ES-I3 (cell line): ENCODE measurements at regions not wholly inside any gene's neighbourhood (a gene's known extent, or its start where the extent isn't known, plus 50 kb on each side); places are given as distances from the start of the nearest gene placed in this dataset.

Experiments used
- H3K36me3 ChIP-seq: 2 replicates; pipeline ENCODE4 v1.6.1; 2013; ENCODE audit warnings: mild to moderate bottlenecking, low read length, control low read depth, moderate library complexity; ENCODE audit not compliant: insufficient read depth
- H3K4me1 ChIP-seq: 2 replicates; pipeline ENCODE4 v1.6.1; 2013; ENCODE audit warnings: mild to moderate bottlenecking, control low read depth, low read length; ENCODE audit not compliant: insufficient read depth
- H3K9ac ChIP-seq: 2 replicates; pipeline ENCODE4 v1.6.1; 2013; ENCODE audit warnings: low read depth, mild to moderate bottlenecking, low read length, moderate library complexity
- H3K9me3 ChIP-seq: 2 replicates; pipeline ENCODE4 v1.6.1; 2013; ENCODE audit warnings: mild to moderate bottlenecking, low read length, moderate library complexity; ENCODE audit not compliant: control insufficient read depth, insufficient read depth

- Histone ChIP-seq H3K4me1 (peaks cover 5% of the 10 kb centered on the region; the same call in 1 of the 2 replicates), H3K9me3 (no peaks in the 10 kb centered on the region), H3K36me3 (no peaks in the 10 kb centered on the region), H3K9ac (no peak overlapping the region)
These were observed 132.9 kb upstream of the BLID start for GRCh38 chr11:122248939-122249338.

GRCh38 chr11:122248131-122248530 lies 132.1 kb upstream of the BLID start:
- no peaks in the 10 kb centered on the region for H3K4me1 ChIP-seq
- no peak overlapping the region for H3K9ac ChIP-seq
- H3K36me3 ChIP-seq = no peaks in the 10 kb centered on the region
- H3K9me3 ChIP-seq = no peaks in the 10 kb centered on the region

- H3K9ac ChIP-seq = no peak overlapping the region
- no peaks in the 10 kb centered on the region for H3K36me3 ChIP-seq
- H3K4me1 ChIP-seq = no peaks in the 10 kb centered on the region
- H3K9me3 ChIP-seq = no peaks in the 10 kb centered on the region
These were observed 130.9 kb upstream of the BLID start for GRCh38 chr11:122246874-122247273.

DNA sequence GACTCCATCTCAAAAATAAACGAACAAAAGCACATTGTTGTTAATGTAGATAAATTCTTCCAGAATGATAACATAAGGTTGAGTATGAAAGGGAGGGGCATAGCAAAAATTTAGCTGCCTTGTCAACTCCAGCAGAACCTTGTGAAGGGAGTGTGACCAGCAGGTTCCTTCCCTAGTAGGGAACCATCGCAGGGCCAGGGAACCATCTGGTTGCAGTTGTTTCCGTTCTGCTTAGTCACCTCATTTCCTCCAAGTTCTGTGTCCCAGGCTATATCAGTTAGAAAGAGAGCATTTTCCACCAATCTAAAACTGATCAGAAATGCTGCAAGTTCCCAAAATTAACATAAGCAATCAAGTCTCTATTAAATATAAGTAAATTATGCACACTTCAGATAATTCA lies 126.7 kb upstream of the BLID start:
- H3K9ac ChIP-seq = no peak overlapping the region
- H3K4me1 ChIP-seq = no peaks in the 10 kb centered on the region
- no peaks in the 10 kb centered on the region for H3K36me3 ChIP-seq
- no peaks in the 10 kb centered on the region for H3K9me3 ChIP-seq

GRCh38 chr11:122241566-122241965 lies 125.6 kb upstream of the BLID start:
- Histone ChIP-seq H3K9ac (no peak overlapping the region), H3K4me1 (no peaks in the 10 kb centered on the region), H3K36me3 (no peaks in the 10 kb centered on the region), H3K9me3 (no peaks in the 10 kb centered on the region)

DNA sequence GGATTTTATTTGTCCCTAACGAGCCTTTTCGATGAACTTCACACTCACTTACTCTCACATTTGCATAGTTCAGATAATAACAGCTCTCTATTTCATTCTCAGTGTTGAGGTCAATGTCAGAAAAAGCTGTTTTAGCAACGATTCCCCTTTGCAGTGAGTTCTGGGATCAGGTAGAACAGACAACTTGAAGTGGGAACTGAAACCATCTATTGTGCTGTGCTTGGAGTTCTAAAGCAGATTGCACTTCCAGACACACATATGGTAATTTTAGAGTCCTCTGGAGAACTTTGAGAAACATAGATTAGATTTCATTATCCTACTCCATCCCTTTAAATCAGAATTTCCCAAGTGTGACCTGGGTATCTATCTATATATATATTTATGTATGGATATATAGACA lies 124.6 kb upstream of the BLID start:
- no peak overlapping the region for H3K9ac ChIP-seq
- no peaks in the 10 kb centered on the region for H3K4me1 ChIP-seq
- no peaks in the 10 kb centered on the region for H3K36me3 ChIP-seq
- no peaks in the 10 kb centered on the region for H3K9me3 ChIP-seq

- Histone ChIP-seq H3K36me3 (no peaks in the 10 kb centered on the region), H3K4me1 (no peaks in the 10 kb centered on the region), H3K9ac (no peak overlapping the region), H3K9me3 (no peaks in the 10 kb centered on the region)
These were observed 119.6 kb upstream of the BLID start for GRCh38 chr11:122235615-122236014.

DNA sequence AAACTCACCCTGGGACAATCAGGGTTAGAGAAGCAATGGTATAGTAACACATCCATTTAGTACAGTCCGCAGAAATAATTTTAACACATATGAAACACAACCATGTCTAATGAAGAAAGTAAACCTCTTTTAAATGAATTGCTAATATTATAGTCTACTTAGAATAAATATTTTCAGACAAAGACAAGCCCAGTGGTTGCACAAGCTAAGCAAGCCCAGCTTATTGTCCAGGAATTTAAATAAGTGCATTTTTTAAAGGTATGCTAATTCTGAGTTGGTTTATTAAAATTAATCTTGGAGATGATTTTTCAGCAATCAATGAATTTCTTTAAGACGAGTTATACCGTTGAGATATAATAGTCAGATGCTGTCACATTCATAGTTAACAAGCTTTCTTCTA lies 118.8 kb upstream of the BLID start:
- H3K9me3 ChIP-seq = no peaks in the 10 kb centered on the region
- H3K9ac ChIP-seq = no peak overlapping the region
- no peaks in the 10 kb centered on the region for H3K36me3 ChIP-seq

DNA sequence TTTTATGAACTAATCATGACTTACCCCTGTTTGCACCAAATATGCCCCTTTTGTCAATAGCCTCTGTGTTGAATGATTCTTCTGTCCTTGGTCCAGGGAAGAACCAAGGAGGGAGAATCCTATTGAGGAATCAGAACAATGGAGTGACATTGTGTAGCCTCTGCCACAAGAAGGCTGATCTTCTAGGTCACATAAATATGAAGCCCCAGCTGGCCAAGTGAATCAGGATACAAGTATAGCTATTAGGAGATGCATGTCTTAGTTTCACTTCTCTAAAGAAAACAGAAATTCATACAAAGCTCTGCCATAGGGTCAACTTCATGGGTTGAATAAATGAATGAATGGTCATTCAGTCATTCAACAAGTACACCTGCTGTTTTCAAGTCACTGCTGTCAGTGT lies 118.2 kb upstream of the BLID start:
- no peak overlapping the region for H3K9ac ChIP-seq
- no peaks in the 10 kb centered on the region for H3K9me3 ChIP-seq
- H3K4me1 ChIP-seq = peaks cover 10% of the 10 kb centered on the region
- no peaks in the 10 kb centered on the region for H3K36me3 ChIP-seq

More for the DNA sequence above, 118.8 kb upstream of the BLID start:
- H3K4me1 ChIP-seq = peaks cover 6% of the 10 kb centered on the region

- H3K9me3 ChIP-seq = no peaks in the 10 kb centered on the region
- H3K9ac ChIP-seq = no peak overlapping the region
- H3K4me1 ChIP-seq = peaks cover 16% of the 10 kb centered on the region
- H3K36me3 ChIP-seq = no peaks in the 10 kb centered on the region
These were observed 117.0 kb upstream of the BLID start for GRCh38 chr11:122232985-122233384.

- Histone ChIP-seq H3K36me3 (no peaks in the 10 kb centered on the region), H3K9ac (no peak overlapping the region), H3K4me1 (peaks cover 16% of the 10 kb centered on the region), H3K9me3 (no peaks in the 10 kb centered on the region)
These were observed 114.4 kb upstream of the BLID start for GRCh38 chr11:122230385-122230755.

- H3K4me1 ChIP-seq = peaks cover 16% of the 10 kb centered on the region
- H3K36me3 ChIP-seq = no peaks in the 10 kb centered on the region
- H3K9ac ChIP-seq = peak overlapping the region; percentile 33
- no peaks in the 10 kb centered on the region for H3K9me3 ChIP-seq
These were observed 113.7 kb upstream of the BLID start for GRCh38 chr11:122229481-122230384.

DNA sequence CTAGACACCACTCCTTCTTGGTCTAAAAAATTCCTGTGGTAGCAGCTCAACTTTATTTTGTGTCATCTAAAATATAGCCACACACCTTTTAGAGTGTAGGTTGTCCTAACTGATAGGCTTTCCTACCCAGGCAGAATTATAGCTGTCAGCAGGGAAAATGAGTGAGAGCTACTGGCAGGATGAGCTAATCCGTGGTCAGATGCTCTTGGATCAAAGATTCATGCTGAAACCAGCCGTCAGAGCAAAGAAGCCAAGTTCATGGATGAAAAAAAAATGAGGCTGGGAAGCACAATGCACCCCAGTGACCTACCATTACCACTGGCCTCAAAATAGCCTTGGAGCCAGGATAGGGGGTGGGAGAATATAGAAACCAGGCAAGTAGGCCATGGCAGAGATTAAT lies 113.1 kb upstream of the BLID start:
- Histone ChIP-seq H3K4me1 (peaks cover 16% of the 10 kb centered on the region), H3K36me3 (no peaks in the 10 kb centered on the region), H3K9ac (no peak overlapping the region), H3K9me3 (no peaks in the 10 kb centered on the region)

- Histone ChIP-seq H3K4me1 (peaks cover 16% of the 10 kb centered on the region), H3K9me3 (no peaks in the 10 kb centered on the region), H3K9ac (no peak overlapping the region), H3K36me3 (no peaks in the 10 kb centered on the region)
These were observed 110.9 kb upstream of the BLID start for GRCh38 chr11:122226810-122227379.

DNA sequence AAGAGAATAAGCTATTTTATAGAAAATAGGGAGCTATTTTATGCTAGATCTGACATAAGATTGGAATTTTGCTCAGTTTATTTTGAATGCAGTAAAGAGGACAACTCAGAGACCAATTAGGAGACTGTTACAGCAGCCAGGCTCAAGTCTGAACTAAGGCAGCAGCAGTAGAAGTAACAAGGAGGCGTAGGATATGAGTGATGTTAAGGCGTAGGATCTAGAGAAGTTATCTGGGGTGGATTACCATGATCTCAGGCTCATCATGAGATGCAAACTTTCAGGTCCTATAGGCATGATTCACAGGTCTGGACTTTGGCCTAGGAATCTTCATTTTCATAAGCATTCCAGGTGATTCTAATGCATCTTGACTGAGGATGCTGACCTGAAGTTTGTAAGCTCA lies 108.9 kb upstream of the BLID start:
- no peak overlapping the region for H3K9ac ChIP-seq
- H3K9me3 ChIP-seq = no peaks in the 10 kb centered on the region
- H3K4me1 ChIP-seq = peaks cover 10% of the 10 kb centered on the region
- H3K36me3 ChIP-seq = no peaks in the 10 kb centered on the region
